Activated T-helper 1 cell treated with anti-CD3 and anti-CD28 coated beads, Interleukin-12 subunit alpha, Interleukin-12 subunit beta, Interleukin-2, Interleukin-4 antibody, amounts not matched to agents 30 ng/mL and 10 ng/mL and 1 ng/mL, durations not matched to agents 14 hours and 24 hours and 36 hours (primary cell): ENCODE measurements at regions not wholly inside any gene's neighbourhood (a gene's known extent, or its start where the extent isn't known, plus 50 kb on each side); places are given as distances from the start of the nearest gene placed in this dataset.

Experiments
- DNase-seq: peaks from one replicate; pipeline ENCODE4 v3.0.0; 2021; ENCODE audit warnings: low spot score
- H3K27ac Mint-ChIP-seq: one replicate; pipeline ENCODE4 v1.8.0; 2021; ENCODE audit warnings: mild to moderate bottlenecking, mixed read lengths
- H3K27me3 Mint-ChIP-seq: one replicate; pipeline ENCODE4 v1.8.0; 2022; ENCODE audit warnings: mild to moderate bottlenecking, moderate library complexity, mixed read lengths; ENCODE audit not compliant: insufficient read depth
- H3K36me3 Mint-ChIP-seq: one replicate; pipeline ENCODE4 v1.8.0; 2021; ENCODE audit warnings: low read depth, mixed read lengths
- H3K4me1 Mint-ChIP-seq: one replicate; pipeline ENCODE4 v1.8.0; 2021; ENCODE audit warnings: low read depth, mixed read lengths
- H3K4me3 Mint-ChIP-seq: one replicate; pipeline ENCODE4 v1.8.0; 2021; ENCODE audit warnings: mild to moderate bottlenecking, moderate library complexity, mixed read lengths
- H3K9me3 Mint-ChIP-seq: one replicate; pipeline ENCODE4 v1.8.0; 2021; ENCODE audit warnings: mixed read lengths
- intact Hi-C: fragments of 100-400 bp; cut with micrococcal nuclease; formaldehyde crosslinking; loops from one replicate; pipeline ENCODE4 v1.15.1; 2024

DNA sequence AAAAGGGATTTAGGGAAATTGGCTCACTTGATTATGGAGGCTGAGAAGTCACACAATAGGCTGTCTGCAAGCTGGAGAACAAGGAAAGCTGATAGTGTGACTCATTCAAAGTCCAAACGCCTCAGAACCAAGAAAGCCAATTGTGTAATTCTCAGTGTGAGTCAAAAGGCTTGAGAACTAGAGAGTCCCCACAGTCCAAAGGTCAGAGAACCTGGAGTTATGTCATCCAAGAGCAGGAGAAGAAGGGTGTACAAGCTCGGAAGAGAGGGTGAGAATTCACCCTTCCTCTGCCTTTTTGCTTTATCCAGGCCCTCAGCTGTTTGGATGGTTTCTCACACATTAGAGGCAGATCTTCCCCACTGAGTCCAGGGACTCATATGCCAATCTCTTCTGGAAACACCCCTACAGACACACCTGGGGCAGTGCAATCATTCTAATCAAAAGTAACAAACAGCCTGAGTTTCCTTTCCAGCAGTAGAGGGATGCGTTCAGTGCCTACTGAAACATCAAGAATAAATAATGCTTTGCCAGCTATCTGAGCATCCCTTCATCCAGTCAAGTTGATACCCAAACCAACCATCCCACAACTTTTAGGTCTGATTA is 271.5 kb downstream of the SATB1 start:
- no peaks in the 10 kb centered on the region for H3K36me3 Mint-ChIP-seq
- no peak overlapping the region for H3K4me3 Mint-ChIP-seq
- no peak overlapping the region for H3K27ac Mint-ChIP-seq
- no peaks in the 10 kb centered on the region for H3K4me1 Mint-ChIP-seq
- peaks cover 2% of the 10 kb centered on the region for H3K27me3 Mint-ChIP-seq
- intact Hi-C loops = no loop called here
- DNase-seq = no peak
- H3K9me3 Mint-ChIP-seq = no peaks in the 10 kb centered on the region

- Mint-ChIP-seq H3K27me3 (no peaks in the 10 kb centered on the region), H3K9me3 (no peaks in the 10 kb centered on the region), H3K27ac (no peak overlapping the region), H3K4me1 (no peaks in the 10 kb centered on the region), H3K4me3 (no peak overlapping the region), H3K36me3 (no peaks in the 10 kb centered on the region)
- no peak for DNase-seq
- intact Hi-C loops = no loop called here
Measured at GRCh38 chr3:18151199-18151598, 273.9 kb downstream of the SATB1 start.

GRCh38 chr3:18149935-18150334 is 275.2 kb downstream of the SATB1 start:
- Mint-ChIP-seq H3K4me1 (no peaks in the 10 kb centered on the region), H3K9me3 (no peaks in the 10 kb centered on the region), H3K27me3 (no peaks in the 10 kb centered on the region), H3K27ac (no peak overlapping the region), H3K4me3 (no peak overlapping the region), H3K36me3 (no peaks in the 10 kb centered on the region)
- intact Hi-C loops = no loop called here
- no peak for DNase-seq

DNA sequence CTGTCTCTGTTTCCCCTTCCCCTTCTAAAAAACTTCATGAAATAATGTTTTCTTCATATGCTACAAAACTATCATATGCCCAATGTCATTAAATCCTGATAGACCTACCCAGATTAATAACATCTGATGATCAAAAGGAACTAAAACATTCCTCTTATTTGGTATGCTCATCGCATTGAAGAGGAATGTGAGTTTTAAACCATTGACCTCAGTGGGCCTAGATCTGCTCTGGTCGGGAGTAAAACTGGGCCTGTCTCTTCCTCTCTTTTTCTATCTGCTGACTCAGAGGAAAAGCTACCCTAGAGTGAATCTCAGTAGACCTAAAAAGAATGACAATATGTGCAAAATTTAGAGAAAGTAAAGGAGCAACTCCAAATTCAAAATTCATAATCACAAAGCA is 275.8 kb downstream of the SATB1 start:
- no peak for DNase-seq
- Mint-ChIP-seq H3K4me1 (no peaks in the 10 kb centered on the region), H3K4me3 (no peak overlapping the region), H3K9me3 (no peaks in the 10 kb centered on the region), H3K27me3 (no peaks in the 10 kb centered on the region), H3K27ac (no peak overlapping the region), H3K36me3 (no peaks in the 10 kb centered on the region)
- intact Hi-C loops = no loop called here

GRCh38 chr3:18144571-18144970 is 280.6 kb downstream of the SATB1 start:
- no peaks in the 10 kb centered on the region for H3K36me3 Mint-ChIP-seq

DNA sequence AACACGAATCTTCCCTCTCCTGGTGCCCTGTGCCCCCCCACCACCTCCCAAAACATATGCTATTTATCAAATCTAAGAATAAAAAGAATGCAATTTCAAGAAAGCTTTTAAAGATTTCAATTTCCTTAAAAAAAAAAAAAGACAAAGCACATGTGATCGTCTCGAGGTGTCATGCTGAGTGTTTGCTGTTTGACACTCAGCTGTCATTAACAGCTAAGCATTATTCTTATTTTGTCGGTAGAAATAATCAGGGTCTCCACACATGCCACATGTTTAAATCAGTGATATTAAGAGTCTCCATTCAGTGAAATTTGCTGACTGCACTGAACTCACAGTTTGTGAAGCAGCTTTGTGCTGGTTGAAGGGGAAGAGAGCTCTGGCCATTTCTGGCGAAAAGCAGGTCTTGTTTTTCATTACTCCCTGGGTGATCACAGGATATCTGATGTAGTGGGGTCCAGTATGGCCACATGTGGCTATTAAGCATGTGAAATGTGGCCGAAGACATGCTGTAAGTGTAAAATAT is 281.8 kb downstream of the SATB1 start:
- Mint-ChIP-seq H3K27ac (no peak overlapping the region), H3K36me3 (no peaks in the 10 kb centered on the region), H3K27me3 (no peaks in the 10 kb centered on the region), H3K4me3 (no peak overlapping the region), H3K9me3 (no peaks in the 10 kb centered on the region), H3K4me1 (no peaks in the 10 kb centered on the region)
- intact Hi-C loops = no loop called here
- no peak for DNase-seq

More at GRCh38 chr3:18144571-18144970, 280.6 kb downstream of the SATB1 start:
- Mint-ChIP-seq H3K27ac (no peak overlapping the region), H3K4me3 (no peak overlapping the region), H3K27me3 (no peaks in the 10 kb centered on the region), H3K9me3 (no peaks in the 10 kb centered on the region), H3K4me1 (no peaks in the 10 kb centered on the region)
- no peak for DNase-seq
- intact Hi-C loops = no loop called here

DNA sequence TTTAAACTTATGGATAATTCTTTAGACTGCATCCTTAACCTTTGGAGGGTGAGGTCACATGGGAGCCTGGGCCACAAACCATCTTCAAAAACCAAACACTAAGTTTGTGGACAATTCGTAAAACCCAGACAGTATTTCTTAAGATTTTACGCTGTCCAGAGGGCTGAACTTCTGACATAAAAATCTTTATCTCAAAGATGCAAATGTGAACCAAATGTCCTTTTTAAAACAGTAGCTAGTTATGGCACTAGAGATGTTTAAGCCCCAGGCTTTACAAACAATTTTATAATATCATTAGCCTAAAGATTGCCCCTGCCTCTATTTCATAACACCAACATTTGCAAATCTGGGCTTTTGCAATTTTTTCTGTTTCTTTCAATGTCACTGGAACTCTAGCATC is 287.2 kb downstream of the SATB1 start:
- intact Hi-C loops = no loop called here
- H3K4me1 Mint-ChIP-seq = no peaks in the 10 kb centered on the region
- H3K36me3 Mint-ChIP-seq = no peaks in the 10 kb centered on the region
- no peak overlapping the region for H3K4me3 Mint-ChIP-seq
- no peak for DNase-seq
- H3K9me3 Mint-ChIP-seq = no peaks in the 10 kb centered on the region
- H3K27ac Mint-ChIP-seq = no peak overlapping the region
- peaks cover 2% of the 10 kb centered on the region for H3K27me3 Mint-ChIP-seq

DNA sequence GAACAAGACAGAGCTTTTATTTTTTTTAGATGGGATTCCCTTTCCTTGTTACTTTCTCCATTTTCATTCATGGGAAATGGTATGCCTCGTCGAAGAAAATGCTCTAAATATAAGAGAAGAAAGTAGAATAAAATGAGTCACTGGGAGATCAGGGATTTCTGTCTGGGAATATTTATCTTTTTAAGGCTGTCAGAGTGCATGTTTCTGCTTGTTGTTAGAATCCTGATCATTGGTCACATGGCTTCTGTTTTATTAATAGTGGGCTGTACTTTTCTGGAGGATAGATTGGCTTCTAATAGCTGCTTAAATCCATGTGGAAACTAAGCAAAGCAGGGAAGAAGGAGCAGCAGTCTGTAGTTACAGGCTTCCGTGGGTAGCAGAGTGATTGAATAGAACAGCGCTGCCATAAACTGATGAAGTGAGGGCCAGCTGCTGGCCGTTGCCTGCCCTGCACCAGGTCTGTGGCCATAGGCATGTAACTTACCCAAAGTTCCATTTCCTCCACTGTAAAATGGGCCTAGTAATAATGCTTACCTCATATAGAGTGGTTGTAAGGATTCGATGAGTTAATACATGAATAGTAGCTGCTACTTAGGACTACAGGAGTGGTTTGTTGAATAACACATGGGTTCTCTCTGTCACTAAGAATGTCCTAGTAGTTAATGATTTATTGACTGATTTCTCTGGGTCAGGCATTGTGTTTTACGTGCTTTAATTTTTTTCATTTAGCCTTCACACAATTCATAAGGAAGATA is 289.9 kb downstream of the SATB1 start:
- no peak for DNase-seq
- H3K27ac Mint-ChIP-seq = no peak overlapping the region
- intact Hi-C loops = no loop called here
- no peak overlapping the region for H3K4me3 Mint-ChIP-seq
- no peaks in the 10 kb centered on the region for H3K4me1 Mint-ChIP-seq
- H3K36me3 Mint-ChIP-seq = no peaks in the 10 kb centered on the region
- peaks cover 2% of the 10 kb centered on the region for H3K27me3 Mint-ChIP-seq
- H3K9me3 Mint-ChIP-seq = no peaks in the 10 kb centered on the region

GRCh38 chr3:18134386-18135059 is 290.6 kb downstream of the SATB1 start:
- Mint-ChIP-seq H3K4me3 (no peak overlapping the region), H3K4me1 (no peaks in the 10 kb centered on the region), H3K27ac (no peak overlapping the region), H3K27me3 (peaks cover 2% of the 10 kb centered on the region), H3K9me3 (no peaks in the 10 kb centered on the region), H3K36me3 (no peaks in the 10 kb centered on the region)
- no peak for DNase-seq
- intact Hi-C loops = no loop called here

GRCh38 chr3:18132991-18133390 is 292.1 kb downstream of the SATB1 start:
- Mint-ChIP-seq H3K27ac (no peak overlapping the region), H3K4me1 (no peaks in the 10 kb centered on the region), H3K27me3 (peaks cover 2% of the 10 kb centered on the region), H3K36me3 (no peaks in the 10 kb centered on the region), H3K4me3 (no peak overlapping the region), H3K9me3 (no peaks in the 10 kb centered on the region)
- no peak for DNase-seq
- intact Hi-C loops = no loop called here

- intact Hi-C loops = no loop called here
- no peak overlapping the region for H3K27ac Mint-ChIP-seq
- H3K27me3 Mint-ChIP-seq = peaks cover 2% of the 10 kb centered on the region
- no peak for DNase-seq
- no peaks in the 10 kb centered on the region for H3K9me3 Mint-ChIP-seq
- H3K4me3 Mint-ChIP-seq = no peak overlapping the region
- H3K36me3 Mint-ChIP-seq = no peaks in the 10 kb centered on the region
- H3K4me1 Mint-ChIP-seq = no peaks in the 10 kb centered on the region
Measured at GRCh38 chr3:18127859-18128681, 297.1 kb downstream of the SATB1 start.

DNA sequence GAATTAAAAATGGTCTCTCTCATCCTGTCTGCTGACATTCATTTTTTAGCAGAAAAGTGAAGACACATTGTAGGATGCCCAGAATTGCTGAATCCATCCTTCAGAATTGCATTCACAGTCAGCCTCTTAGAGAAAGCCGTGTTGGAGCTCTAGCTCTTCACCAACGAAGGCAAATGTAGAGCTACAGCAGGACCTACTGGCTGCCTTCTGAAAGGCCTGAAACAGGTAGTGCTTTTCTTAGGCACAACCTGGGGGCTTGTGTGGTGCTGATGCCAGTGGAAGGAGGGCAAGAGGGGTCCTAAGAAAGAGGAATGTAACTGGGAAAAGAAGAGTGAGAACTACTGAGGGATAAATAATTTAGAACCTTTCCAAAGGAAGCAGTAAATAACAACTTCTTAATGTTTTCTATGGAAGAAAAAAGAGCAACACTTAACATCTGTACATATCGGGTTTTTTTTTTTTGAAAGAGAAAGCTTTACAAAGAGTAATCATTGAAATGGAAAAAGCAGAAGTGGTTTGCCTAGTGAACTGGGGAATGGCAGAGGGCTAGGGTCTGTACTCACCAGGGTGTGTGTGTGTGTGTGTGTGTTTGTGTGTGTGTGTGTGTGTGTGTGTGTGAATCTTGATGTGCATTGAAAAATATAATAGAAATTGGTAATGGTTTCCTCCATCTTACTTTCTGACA is 297.8 kb downstream of the SATB1 start:
- intact Hi-C loops = no loop called here

More for the DNA sequence above, 297.8 kb downstream of the SATB1 start:
- no peaks in the 10 kb centered on the region for H3K36me3 Mint-ChIP-seq
- no peak overlapping the region for H3K27ac Mint-ChIP-seq
- H3K4me1 Mint-ChIP-seq = no peaks in the 10 kb centered on the region
- DNase-seq = no peak
- H3K9me3 Mint-ChIP-seq = no peaks in the 10 kb centered on the region
- H3K27me3 Mint-ChIP-seq = peaks cover 2% of the 10 kb centered on the region
- no peak overlapping the region for H3K4me3 Mint-ChIP-seq
